IMR-90 (cell line): ENCODE measurements at regions not wholly inside any gene's neighbourhood (a gene's known extent, or its start where the extent isn't known, plus 50 kb on each side); places are given as distances from the start of the nearest gene placed in this dataset.

Source experiments
- ATAC-seq: fragments of 200-7000 bp; cut with Tn5 transposase; 2 replicates; pipeline ENCODE4 v1.9.1; 2020; ENCODE audit warnings: low read depth, mild to moderate bottlenecking, moderate library complexity
- BruUV-seq: library from RNA; stranded (reverse); fragments of 400-500 nt; replicated peaks from 2 replicates; lab custom pipeline; 2021; lab: Mats Ljungman, UMichigan
- CTCF ChIA-PET: fragments of 300-600 bp; formaldehyde crosslinking; extraction: SDS; loops from one replicate; lab custom pipeline; 2021; ENCODE audit warnings: antibody characterized with exemption; lab: Yijun Ruan, JAX
- POLR2A ChIA-PET: fragments of 300-600 bp; sonication (Branson Sonifier 250); formaldehyde crosslinking; loops from one replicate; lab custom pipeline; 2022; ENCODE audit warnings: antibody characterized with exemption; ENCODE audit not compliant: unreplicated experiment; lab: Charles Lee
- DNase-seq: peaks from one replicate; pipeline ENCODE4 v3.0.0; 2013
- H2AFZ ChIP-seq: replicated peaks from 2 replicates; pipeline ENCODE3; 2013; ENCODE audit warnings: low read length, mild to moderate bottlenecking; ENCODE audit not compliant: poor library complexity
- H2AK5ac ChIP-seq: 2 replicates; pipeline ENCODE4 v1.6.1; 2013; ENCODE audit warnings: low read depth, low read length, inconsistent platforms
- H2AK9ac ChIP-seq: replicated peaks from 2 replicates; pipeline ENCODE3; 2013; ENCODE audit warnings: mild to moderate bottlenecking, low read depth, low read length, moderate library complexity; ENCODE audit not compliant: poor library complexity
- H2BK120ac ChIP-seq: 2 replicates; pipeline ENCODE4 v1.6.1; 2013; ENCODE audit warnings: low read depth, low read length, inconsistent platforms
- H2BK15ac ChIP-seq: 3 replicates; pipeline ENCODE4 v1.6.1; 2013; ENCODE audit warnings: low read depth, low read length, inconsistent platforms
- H2BK20ac ChIP-seq: 2 replicates; pipeline ENCODE4 v1.6.1; 2013; ENCODE audit warnings: low read depth, mild to moderate bottlenecking, inconsistent platforms, low read length, moderate library complexity
- H2BK5ac ChIP-seq: 2 replicates; pipeline ENCODE4 v1.6.1; 2013; ENCODE audit warnings: mild to moderate bottlenecking, low read depth, low read length, inconsistent platforms; ENCODE audit not compliant: poor library complexity, severe bottlenecking
- H3K14ac ChIP-seq: replicated peaks from 2 replicates; pipeline ENCODE4 v1.6.1; 2013; ENCODE audit warnings: low read depth, low read length, inconsistent platforms
- H3K18ac ChIP-seq: 2 replicates; pipeline ENCODE4 v1.6.1; 2013; ENCODE audit warnings: low read depth, low read length, control low read depth
- H3K23ac ChIP-seq: 2 replicates; pipeline ENCODE4 v1.6.1; 2013; ENCODE audit warnings: low read depth, low read length, inconsistent platforms
- H3K27ac ChIP-seq: 2 replicates; pipeline ENCODE4 v1.5.1; 2013; ENCODE audit warnings: mild to moderate bottlenecking, control low read depth, low read length; ENCODE audit not compliant: insufficient read depth
- H3K27me3 ChIP-seq: 2 replicates; pipeline ENCODE4 v1.6.1; 2013; ENCODE audit warnings: low read length; ENCODE audit not compliant: control insufficient read depth, insufficient read depth
- H3K36me3 ChIP-seq: 2 replicates; pipeline ENCODE4 v1.6.1; 2013; ENCODE audit warnings: low read length, mixed read lengths; ENCODE audit not compliant: control insufficient read depth, insufficient read depth
- H3K4ac ChIP-seq: 2 replicates; pipeline ENCODE4 v1.6.1; 2013; ENCODE audit warnings: low read depth, low read length, inconsistent platforms
- H3K4me1 ChIP-seq: 2 replicates; pipeline ENCODE4 v1.6.1; 2013; ENCODE audit warnings: low read length, mixed read lengths; ENCODE audit not compliant: control insufficient read depth, insufficient read depth
- H3K4me2 ChIP-seq: 2 replicates; pipeline ENCODE4 v1.6.1; 2013; ENCODE audit warnings: low read depth, mild to moderate bottlenecking, control low read depth, low read length, moderate library complexity
- H3K4me3 ChIP-seq: 2 replicates; pipeline ENCODE4 v1.5.1; 2013; ENCODE audit warnings: low read depth, mild to moderate bottlenecking, control low read depth, low read length, moderate library complexity; ENCODE audit not compliant: insufficient read depth
- H3K56ac ChIP-seq: 2 replicates; pipeline ENCODE4 v1.6.1; 2013; ENCODE audit warnings: low read length, inconsistent platforms; ENCODE audit not compliant: insufficient read depth; ENCODE audit errors: extremely low read depth
- H3K79me1 ChIP-seq, 2 experiments: 2 replicates each; pipeline ENCODE4 v1.6.1; 2013; ENCODE audit warnings: low read length in 2 of 2, inconsistent platforms in 1 of 2, low read depth in 1 of 2
- H3K9ac ChIP-seq: 2 replicates; pipeline ENCODE4 v1.6.1; 2013; ENCODE audit warnings: low read depth, low read length, control low read depth
- H3K9me1 ChIP-seq: 2 replicates; pipeline ENCODE4 v1.6.1; 2013; ENCODE audit warnings: low read length, inconsistent platforms; ENCODE audit not compliant: insufficient read depth
- H3K9me3 ChIP-seq: 2 replicates; pipeline ENCODE4 v1.6.1; 2013; ENCODE audit warnings: low read length; ENCODE audit not compliant: control insufficient read depth, insufficient read depth
- H4K20me1 ChIP-seq: 2 replicates; pipeline ENCODE4 v1.6.1; 2013; ENCODE audit warnings: low read length, inconsistent platforms; ENCODE audit not compliant: insufficient read depth
- H4K5ac ChIP-seq: 2 replicates; pipeline ENCODE4 v1.6.1; 2013; ENCODE audit warnings: mild to moderate bottlenecking, low read depth, low read length, control low read depth
- H4K8ac ChIP-seq, 2 experiments: 2 replicates each; pipeline ENCODE4 v1.6.1; 2013; ENCODE audit warnings: low read depth in 2 of 2, low read length in 2 of 2, control low read depth in 1 of 2, inconsistent platforms in 1 of 2
- H4K91ac ChIP-seq: 2 replicates; pipeline ENCODE4 v1.6.1; 2013; ENCODE audit warnings: low read depth, low read length, inconsistent platforms; ENCODE audit not compliant: insufficient read depth
- BHLHE40 ChIP-seq: fragments of 150-350 bp; IDR thresholded peaks from 2 replicates; pipeline ENCODE4 v1.6.1; 2016; ENCODE audit warnings: mild to moderate bottlenecking, low read depth, low read length
- CEBPB ChIP-seq: IDR thresholded peaks from 2 replicates; pipeline ENCODE4 v1.6.1; 2012; ENCODE audit warnings: low read depth, low read length, improper control_type of control experiment
- ELK1 ChIP-seq: fragments of 150-350 bp; IDR thresholded peaks from 2 replicates; pipeline ENCODE4 v1.6.1; 2016; ENCODE audit warnings: low read depth, mild to moderate bottlenecking, low read length, moderate library complexity, borderline replicate concordance
- MAFK ChIP-seq: IDR thresholded peaks from 2 replicates; pipeline ENCODE4 v1.6.1; 2012; ENCODE audit warnings: low read depth, low read length, improper control_type of control experiment
- MAZ ChIP-seq: IDR thresholded peaks from 2 replicates; pipeline ENCODE4 v1.6.1; 2012; ENCODE audit warnings: low read depth, mild to moderate bottlenecking, low read length, improper control_type of control experiment, moderate library complexity, borderline replicate concordance
- NFE2L2 ChIP-seq: fragments of 150-350 bp; IDR thresholded peaks from 2 replicates; pipeline ENCODE4 v1.6.1; 2016; ENCODE audit warnings: low read depth, mild to moderate bottlenecking, low read length
- RAD21 ChIP-seq: IDR thresholded peaks from 2 replicates; pipeline ENCODE4 v1.6.1; 2012; ENCODE audit warnings: low read length, improper control_type of control experiment
- RCOR1 ChIP-seq: IDR thresholded peaks from 2 replicates; pipeline ENCODE4 v1.6.1; 2012; ENCODE audit warnings: mild to moderate bottlenecking, low read length, improper control_type of control experiment; ENCODE audit not compliant: insufficient replicate concordance
- RFX5 ChIP-seq: IDR thresholded peaks from 2 replicates; pipeline ENCODE4 v1.8.0; 2012; ENCODE audit warnings: low read depth, mild to moderate bottlenecking, low read length, moderate library complexity
- WGBS, 2 experiments: methylation state at CpG; one replicate each; pipeline versions ENCODE4 v1.1.5 to v1.1.7; 2013; ENCODE audit warnings: missing lambda C conversion rate in 2 of 2; ENCODE audit not compliant: insufficient read length in 1 of 2; ENCODE audit errors: extremely low coverage in 2 of 2; 5-methylcytosine and 5-hydroxymethylcytosine counted together
- dilution Hi-C: fragments of 300-500 bp; cut with HindIII; formaldehyde crosslinking; loops from one replicate; pipeline ENCODE4 v1.14.3; 2018; ENCODE audit warnings: low sequenced_read_pairs; ENCODE audit not compliant: unreplicated experiment
- in situ Hi-C: fragments of 300-500 bp; cut with MboI; formaldehyde crosslinking; loops from 3 replicates; pipeline ENCODE4 v1.14.3; 2019; ENCODE audit warnings: low sequenced_read_pairs, inconsistent platforms, mixed read lengths
- intact Hi-C: fragments of 100-400 bp; cut with micrococcal nuclease; formaldehyde crosslinking; loops from 2 replicates; pipeline ENCODE4 v1.10.0; 2022

DNA sequence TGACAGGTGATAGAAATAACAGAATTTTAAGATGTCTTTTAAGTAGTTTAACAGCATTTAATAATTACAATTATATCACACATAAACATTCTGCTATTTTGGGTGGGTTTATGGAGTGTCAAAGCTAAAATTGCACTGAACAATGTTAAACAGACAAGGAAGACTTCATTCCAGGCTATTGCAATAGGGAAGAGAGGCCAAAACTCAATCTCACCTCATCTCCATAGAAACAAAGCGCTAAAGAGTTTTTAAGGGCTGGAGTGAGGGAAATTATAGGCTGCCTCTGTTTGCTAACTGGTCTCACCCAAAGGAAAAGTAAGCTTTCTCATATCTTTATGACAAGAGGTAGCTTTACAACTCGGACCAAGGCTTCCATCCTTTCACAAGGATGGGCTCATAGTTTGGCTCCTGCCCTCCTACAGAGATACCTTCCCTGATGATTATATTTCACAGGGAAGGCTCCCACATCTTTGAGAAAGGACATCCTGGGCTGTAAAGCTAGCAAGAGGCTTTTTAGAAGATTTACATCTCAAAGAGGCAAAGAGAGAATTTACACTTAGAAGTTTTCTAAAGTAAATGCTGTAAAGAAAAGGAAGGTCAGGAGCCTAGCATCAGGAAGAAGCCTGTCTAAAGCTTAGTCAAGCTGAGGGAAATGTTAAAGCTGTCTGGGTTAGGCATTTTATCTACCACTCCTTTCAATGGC lies 350.2 kb upstream of the IMPG1 start:
- no peak for DNase-seq
- CTCF ChIA-PET: no interaction called here
- Histone ChIP-seq H3K4me2 (no peak overlapping the region), H2BK120ac (no peak overlapping the region), H3K9me3 (peaks cover 7% of the 10 kb centered on the region), H3K56ac (no peak overlapping the region), H2AK9ac (no peak overlapping the region), H4K20me1 (no peaks in the 10 kb centered on the region), H3K4me1 (no peaks in the 10 kb centered on the region), H4K91ac (no peak overlapping the region), H2BK5ac (no peak overlapping the region), H3K27me3 (no peaks in the 10 kb centered on the region), H3K27ac (no peak overlapping the region), H3K4ac (no peak overlapping the region), H3K23ac (no peak overlapping the region), H3K9ac (no peak overlapping the region), H4K8ac (no peak overlapping the region), H2BK15ac (no peak overlapping the region), H3K36me3 (no peaks in the 10 kb centered on the region), H3K18ac (no peak overlapping the region), H3K79me1 (no peaks in the 10 kb centered on the region), H3K4me3 (no peak overlapping the region), H3K14ac (no peak overlapping the region), H2AK5ac (no peak overlapping the region), H4K5ac (no peak overlapping the region), H2AFZ (no peak overlapping the region), H2BK20ac (no peak overlapping the region), H3K9me1 (no peaks in the 10 kb centered on the region)
- WGBS, 2 experiments: no CpG with 5 or more reads among the region's 2 CpGs
- dilution Hi-C loops: no loop called here
- ATAC-seq: no peak
- in situ Hi-C loops: no loop called here
- intact Hi-C loops: no loop called here
- POLR2A ChIA-PET: no interaction called here
- no TSS peak for BruUV-seq
- TF ChIP-seq RFX5 (no peak), BHLHE40 (no peak), RCOR1 (no peak), MAFK (no peak), ELK1 (no peak), RAD21 (no peak), NFE2L2 (no peak), CEBPB (no peak), MAZ (no peak)
